Fibroblast of skin of left biceps (primary cell): ENCODE measurements at regions not wholly inside any gene's neighbourhood (a gene's known extent, or its start where the extent isn't known, plus 50 kb on each side); places are given as distances from the start of the nearest gene placed in this dataset.
"Not testable (repeated sequence)": the region's sequence is repeated elsewhere in the genome, so short reads cannot be mapped to it uniquely, and the experiment has no call there.

Experiments
- DNase-seq, 2 experiments: peaks; one replicate each; pipeline ENCODE4 v3.0.0-alpha.2; 2013; ENCODE audit warnings: low read depth in 2 of 2

GRCh38 chr15:81899730-81900129 is 146.1 kb downstream of the MEX3B start:
- no peak for DNase-seq

- DNase-seq, result no peak
Measured at GRCh38 chr15:81899024-81899423, 146.8 kb downstream of the MEX3B start.

- DNase-seq, result peak; percentile 55 to 62
Measured at GRCh38 chr15:81897057-81897677, 148.7 kb downstream of the MEX3B start.

GRCh38 chr15:81896356-81896755 is 149.5 kb downstream of the MEX3B start:
- no peak for DNase-seq

GRCh38 chr15:81895723-81896122 is 150.1 kb downstream of the MEX3B start:
- no peak for DNase-seq

- DNase-seq, result no peak
Measured at GRCh38 chr15:81894061-81894460, 151.8 kb downstream of the MEX3B start.

GRCh38 chr15:81893182-81893835 is 152.5 kb downstream of the MEX3B start:
- DNase-seq, result no peak

GRCh38 chr15:81890496-81890895 is 155.3 kb downstream of the MEX3B start:
- no peak for DNase-seq

GRCh38 chr15:81889485-81889881 is 156.3 kb downstream of the MEX3B start:
- DNase-seq, result no peak

GRCh38 chr15:81888748-81889484 is 156.9 kb downstream of the MEX3B start:
- no peak for DNase-seq

- DNase-seq, result peak; percentile 60 to 66
Measured at GRCh38 chr15:81887912-81888311, 157.9 kb downstream of the MEX3B start.

GRCh38 chr15:81887188-81887587 is 158.6 kb downstream of the MEX3B start:
- DNase-seq, result not testable (repeated sequence)

- DNase-seq, result no peak
Measured at GRCh38 chr15:81886591-81886990, 159.2 kb downstream of the MEX3B start.

- no peak for DNase-seq
Measured at GRCh38 chr15:81886080-81886479, 159.7 kb downstream of the MEX3B start.

- no peak for DNase-seq
Measured at GRCh38 chr15:81885135-81885534, 160.7 kb downstream of the MEX3B start.

GRCh38 chr15:81882504-81882903 is 163.3 kb downstream of the MEX3B start:
- no peak for DNase-seq

GRCh38 chr15:81880833-81881232 is 165.0 kb downstream of the MEX3B start:
- no peak for DNase-seq

GRCh38 chr15:81880314-81880713 is 165.5 kb downstream of the MEX3B start:
- DNase-seq, result no peak

- DNase-seq, result not testable (repeated sequence)
Measured at GRCh38 chr15:81875717-81876116, 170.1 kb downstream of the MEX3B start.

GRCh38 chr15:81870746-81871106 is 175.1 kb downstream of the MEX3B start:
- not testable (repeated sequence) for DNase-seq

GRCh38 chr15:81870062-81870745 is 175.6 kb downstream of the MEX3B start:
- DNase-seq, result not testable (repeated sequence)

GRCh38 chr15:81869161-81869954 is 176.5 kb downstream of the MEX3B start:
- DNase-seq, result no peak
